Progenitor cell of endocrine pancreas (in vitro differentiated cells): ENCODE measurements at regions not wholly inside any gene's neighbourhood (a gene's known extent, or its start where the extent isn't known, plus 50 kb on each side); places are given as distances from the start of the nearest gene placed in this dataset.

Experiments
- DNase-seq: peaks from one replicate; pipeline ENCODE4 v3.0.0; 2021; ENCODE audit warnings: low spot score; ENCODE audit not compliant: unreplicated experiment
- H3K27ac Mint-ChIP-seq: 2 replicates; pipeline ENCODE4 v1.8.0; 2021; ENCODE audit warnings: mild to moderate bottlenecking, moderate library complexity, mixed read lengths
- H3K27me3 Mint-ChIP-seq: 2 replicates; pipeline ENCODE4 v1.8.0; 2021; ENCODE audit warnings: mixed read lengths
- H3K36me3 Mint-ChIP-seq: 2 replicates; pipeline ENCODE4 v1.8.0; 2022; ENCODE audit warnings: mixed read lengths; ENCODE audit not compliant: insufficient read depth
- H3K4me1 Mint-ChIP-seq: 2 replicates; pipeline ENCODE4 v1.8.0; 2021; ENCODE audit warnings: low read depth, mixed read lengths
- H3K4me3 Mint-ChIP-seq: 2 replicates; pipeline ENCODE4 v1.8.0; 2021; ENCODE audit warnings: low read depth, mild to moderate bottlenecking, moderate library complexity, mixed read lengths
- H3K9me3 Mint-ChIP-seq: 2 replicates; pipeline ENCODE4 v1.8.0; 2021; ENCODE audit warnings: low read depth, mixed read lengths
- CTCF ChIP-seq: fragments of 200-600 bp; sonication (generic); IDR thresholded peaks from one replicate; pipeline ENCODE4 v1.5.0; 2021; ENCODE audit warnings: antibody characterized with exemption, mild to moderate bottlenecking; ENCODE audit not compliant: unreplicated experiment

GRCh38 chr6:91383207-91383606 lies 796.3 kb upstream of the MAP3K7 start:
- no peaks in the 10 kb centered on the region for H3K9me3 Mint-ChIP-seq
- no peaks in the 10 kb centered on the region for H3K27me3 Mint-ChIP-seq
- H3K27ac Mint-ChIP-seq, result no peak overlapping the region

GRCh38 chr6:91376686-91377085 lies 789.8 kb upstream of the MAP3K7 start:
- Mint-ChIP-seq H3K27ac (no peak overlapping the region), H3K4me3 (no peak overlapping the region), H3K36me3 (no peaks in the 10 kb centered on the region), H3K9me3 (no peaks in the 10 kb centered on the region), H3K27me3 (no peaks in the 10 kb centered on the region), H3K4me1 (peaks cover 5% of the 10 kb centered on the region)
- DNase-seq, result no peak
- TF ChIP-seq CTCF, result no peak

More at GRCh38 chr6:91383207-91383606, 796.3 kb upstream of the MAP3K7 start:
- Mint-ChIP-seq H3K4me3 (no peak overlapping the region), H3K36me3 (no peaks in the 10 kb centered on the region), H3K4me1 (no peaks in the 10 kb centered on the region)
- no peak for DNase-seq
- no peak for TF ChIP-seq CTCF

- no peak for DNase-seq
These were observed 779.9 kb upstream of the MAP3K7 start for GRCh38 chr6:91366781-91367180.

GRCh38 chr6:91358986-91359385 lies 772.1 kb upstream of the MAP3K7 start:
- Mint-ChIP-seq H3K36me3 (no peaks in the 10 kb centered on the region), H3K4me3 (no peak overlapping the region), H3K27me3 (no peaks in the 10 kb centered on the region), H3K4me1 (no peaks in the 10 kb centered on the region), H3K9me3 (no peaks in the 10 kb centered on the region), H3K27ac (no peak overlapping the region)
- no peak for TF ChIP-seq CTCF
- no peak for DNase-seq

More at GRCh38 chr6:91366781-91367180, 779.9 kb upstream of the MAP3K7 start:
- Mint-ChIP-seq H3K27me3 (no peaks in the 10 kb centered on the region), H3K4me3 (no peak overlapping the region), H3K27ac (no peak overlapping the region), H3K36me3 (no peaks in the 10 kb centered on the region), H3K4me1 (no peaks in the 10 kb centered on the region), H3K9me3 (peaks cover 4% of the 10 kb centered on the region)
- TF ChIP-seq CTCF, result no peak

GRCh38 chr6:91352878-91353277 lies 766.0 kb upstream of the MAP3K7 start:
- H3K4me3 Mint-ChIP-seq, result no peak overlapping the region
- no peaks in the 10 kb centered on the region for H3K4me1 Mint-ChIP-seq
- no peak for TF ChIP-seq CTCF
- H3K27me3 Mint-ChIP-seq, result no peaks in the 10 kb centered on the region
- no peak for DNase-seq
- H3K9me3 Mint-ChIP-seq, result no peaks in the 10 kb centered on the region
- H3K27ac Mint-ChIP-seq, result no peak overlapping the region
- H3K36me3 Mint-ChIP-seq, result no peaks in the 10 kb centered on the region
